Anterior cingulate cortex (tissue), 58 donors: ENCODE measurements at regions not wholly inside any gene's neighbourhood (a gene's known extent, or its start where the extent isn't known, plus 50 kb on each side); places are given as distances from the start of the nearest gene placed in this dataset.

Experiments
- DNase-seq, 58 donors: peaks; one replicate each; lab custom pipeline; 2025; lab: John Stamatoyannopoulos, UW

DNA sequence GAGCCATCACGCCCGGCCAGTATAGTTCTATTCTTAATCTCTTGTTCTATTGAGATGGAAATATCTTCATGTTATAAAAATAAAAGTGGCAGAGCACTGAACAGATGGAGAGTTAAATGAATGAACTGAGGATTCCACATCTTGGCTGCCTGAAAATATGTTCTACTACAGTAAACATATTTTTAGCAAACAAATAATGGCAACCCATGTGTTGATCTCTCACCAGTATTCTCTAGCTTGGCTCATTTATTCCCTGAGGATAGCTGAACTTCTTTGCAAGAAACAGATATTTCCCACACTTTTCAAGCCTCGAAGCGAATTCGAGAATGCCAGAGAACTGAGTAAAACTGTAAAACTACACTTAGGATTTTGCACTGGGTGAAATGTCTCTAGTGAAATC, 58.9 kb downstream of the DIRAS3 start:
- DNase-seq: no peak

DNA sequence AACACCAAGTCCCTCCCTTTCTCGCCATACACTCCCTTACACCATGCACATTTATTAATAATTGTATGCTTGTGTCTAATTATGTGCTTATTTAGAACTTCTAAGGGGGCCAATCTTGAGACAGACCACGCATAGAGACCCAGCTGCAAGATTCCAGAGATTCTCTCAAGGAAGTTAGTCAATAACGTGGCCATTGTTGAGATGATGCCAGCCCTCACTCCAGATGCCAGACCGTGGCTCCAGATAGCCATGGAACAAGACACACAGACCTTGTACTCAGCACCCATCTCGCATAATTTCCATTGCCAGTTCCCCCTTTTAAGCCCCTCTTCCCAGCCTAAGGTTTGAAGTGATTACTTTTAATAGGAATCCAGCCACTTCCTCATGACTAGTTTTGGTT, 62.4 kb downstream of the DIRAS3 start:
- DNase-seq: no peak

DNA sequence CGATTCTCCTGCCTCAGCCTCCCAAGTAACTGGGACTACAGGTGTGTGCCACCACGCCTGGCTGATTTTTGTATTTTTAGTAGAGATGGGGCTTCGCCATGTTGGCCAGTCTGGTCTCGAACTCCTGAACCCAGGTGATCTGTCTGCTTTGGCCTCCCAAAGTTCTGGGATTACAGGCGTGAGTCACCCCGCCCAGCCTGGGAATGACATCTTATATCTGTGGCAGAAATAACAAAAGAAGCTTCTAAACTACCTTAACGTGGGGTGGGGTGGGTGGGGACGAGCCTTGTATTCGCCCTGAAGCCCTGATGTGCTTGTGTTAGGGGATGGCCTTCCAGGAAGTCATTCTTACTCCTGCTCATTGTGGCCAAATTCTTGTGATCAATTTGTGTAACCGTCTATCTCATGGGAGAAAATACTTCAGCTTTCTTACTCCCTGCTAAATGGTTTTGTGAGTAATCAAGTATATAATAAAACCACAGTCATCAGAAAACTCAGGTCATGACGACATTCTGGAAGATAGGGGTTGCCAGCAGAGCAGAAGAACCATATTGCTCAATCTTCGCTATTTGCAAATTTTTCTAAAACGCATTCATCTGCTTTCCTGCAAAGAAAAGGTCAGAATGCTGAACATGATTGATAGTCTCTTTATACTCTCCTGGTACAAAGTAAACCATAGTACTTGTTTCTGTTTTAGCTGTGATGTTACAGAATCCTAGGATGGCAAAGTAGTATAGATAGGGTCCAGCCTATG, 63.2 kb downstream of the DIRAS3 start:
- DNase-seq: no peak

DNA sequence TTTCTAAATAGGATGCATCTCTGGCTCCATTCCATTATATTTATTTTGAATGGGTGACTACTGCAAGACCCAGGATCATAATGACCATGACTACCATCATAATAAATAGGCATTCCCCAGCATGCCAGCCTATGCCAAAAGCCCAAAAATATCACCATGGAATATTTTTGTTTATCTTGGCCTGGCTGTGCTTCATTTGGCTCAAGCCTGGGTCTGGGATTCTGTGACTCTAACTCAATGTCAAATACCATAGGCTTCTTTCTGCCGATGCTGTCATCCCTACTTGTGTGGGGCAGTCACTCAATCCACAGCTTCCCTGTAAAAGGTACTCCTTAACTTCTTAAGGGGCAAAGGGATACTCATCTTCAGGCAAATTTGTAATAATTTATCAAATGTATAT, 66.6 kb downstream of the DIRAS3 start:
- no peak for DNase-seq

DNA sequence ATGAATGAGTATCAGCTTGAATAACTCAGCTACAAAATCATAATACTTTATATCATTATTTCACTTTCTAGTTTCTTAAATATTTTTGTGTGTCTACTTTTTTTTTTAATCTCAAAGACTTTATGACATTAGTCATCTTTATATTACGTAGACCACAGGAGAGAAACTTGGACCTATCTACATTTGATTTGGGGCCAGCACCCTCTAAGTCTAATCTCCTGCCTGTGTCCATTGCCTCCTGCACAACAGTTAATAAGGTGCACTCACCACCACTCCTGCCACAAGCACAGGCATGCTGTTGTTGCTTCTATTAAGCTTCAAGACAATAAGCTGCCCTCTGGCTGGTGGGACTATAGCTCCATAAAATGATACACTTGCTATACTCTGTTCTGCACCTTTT, 70.4 kb downstream of the DIRAS3 start:
- no peak for DNase-seq

DNA sequence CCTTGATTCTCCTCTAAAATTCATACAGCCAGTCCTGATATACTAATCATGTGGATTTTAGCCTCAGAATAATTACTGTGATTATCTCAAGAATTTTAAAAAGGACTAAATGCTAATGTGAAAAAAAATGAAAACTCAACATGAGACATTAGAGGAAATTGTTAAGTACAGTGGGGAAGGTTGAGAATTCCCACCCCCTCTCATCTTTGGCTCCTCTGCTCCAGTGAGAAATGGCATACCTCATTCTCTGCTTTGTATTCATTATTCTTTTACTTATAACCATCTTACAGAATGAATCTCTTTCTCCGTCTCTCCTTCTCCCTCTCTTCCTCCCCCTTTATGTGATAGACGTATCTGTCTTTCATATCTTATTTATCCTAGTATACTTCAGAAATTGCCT, 70.9 kb downstream of the DIRAS3 start:
- DNase-seq: no peak

DNA sequence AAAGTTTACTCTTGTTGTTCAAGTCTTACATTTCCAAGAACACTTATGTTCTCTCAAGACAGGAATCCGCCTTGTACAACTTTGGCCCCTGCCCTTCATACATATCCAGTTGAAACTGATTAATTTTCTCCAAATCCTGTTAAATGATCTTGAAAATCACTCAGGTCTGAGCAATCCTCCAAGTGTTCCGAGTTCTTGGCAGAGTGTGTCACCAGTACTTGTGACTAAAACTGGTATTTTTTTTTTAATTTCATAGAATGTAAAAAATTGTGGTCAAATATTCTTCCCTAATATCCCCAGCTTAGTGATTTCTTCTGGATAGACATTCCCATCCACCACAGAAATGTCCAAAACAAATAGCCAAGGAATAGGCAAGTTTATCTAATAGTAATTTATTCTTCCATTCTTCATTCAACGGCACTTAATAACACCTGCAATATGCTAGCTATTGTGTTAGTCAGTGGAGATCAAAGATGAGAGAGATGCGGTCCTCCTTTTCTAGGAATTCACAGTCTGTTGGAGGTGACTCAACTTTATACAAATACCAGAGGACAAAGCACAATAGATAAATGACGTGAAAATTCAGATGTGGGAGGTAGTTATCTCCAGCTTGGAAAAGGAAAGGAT, 71.4 kb downstream of the DIRAS3 start:
- DNase-seq: no peak

DNA sequence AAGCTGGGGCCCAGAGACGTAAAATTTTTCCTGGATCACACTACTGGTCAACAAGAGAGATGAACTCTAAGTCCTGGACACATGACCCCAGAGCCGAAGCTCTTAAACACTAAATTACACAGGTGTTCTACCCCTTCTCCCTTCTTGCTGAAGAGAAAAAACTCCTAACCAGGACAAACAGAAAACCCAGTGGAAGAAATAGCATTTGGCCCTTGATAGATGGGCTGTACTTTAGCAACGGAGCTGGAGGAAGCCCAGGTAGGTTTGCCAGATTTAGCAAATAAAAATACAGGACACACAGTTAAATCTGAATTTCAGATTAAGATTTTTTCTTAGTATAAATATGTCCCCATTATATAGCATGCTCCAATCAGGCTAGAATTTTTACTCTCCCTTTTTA, 72.7 kb downstream of the DIRAS3 start:
- no peak for DNase-seq

DNA sequence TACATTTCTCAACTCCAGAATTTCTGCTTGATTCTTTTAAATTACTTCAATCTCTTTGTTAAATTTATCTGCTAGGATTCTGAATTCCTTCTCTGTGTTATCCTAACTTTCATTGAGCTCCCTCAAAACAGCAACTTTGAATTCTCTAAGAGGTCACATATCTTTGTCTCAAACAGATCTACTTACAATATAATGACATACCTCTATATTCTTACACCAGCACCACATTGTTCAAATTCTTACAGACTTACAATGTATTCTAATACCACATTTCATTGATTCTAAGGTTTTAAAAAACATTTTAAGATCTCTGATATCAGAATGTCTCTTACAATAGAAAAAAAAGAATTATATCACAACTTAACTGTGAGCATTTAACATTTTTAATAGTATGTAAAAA, 77.4 kb downstream of the DIRAS3 start:
- DNase-seq: no peak

DNA sequence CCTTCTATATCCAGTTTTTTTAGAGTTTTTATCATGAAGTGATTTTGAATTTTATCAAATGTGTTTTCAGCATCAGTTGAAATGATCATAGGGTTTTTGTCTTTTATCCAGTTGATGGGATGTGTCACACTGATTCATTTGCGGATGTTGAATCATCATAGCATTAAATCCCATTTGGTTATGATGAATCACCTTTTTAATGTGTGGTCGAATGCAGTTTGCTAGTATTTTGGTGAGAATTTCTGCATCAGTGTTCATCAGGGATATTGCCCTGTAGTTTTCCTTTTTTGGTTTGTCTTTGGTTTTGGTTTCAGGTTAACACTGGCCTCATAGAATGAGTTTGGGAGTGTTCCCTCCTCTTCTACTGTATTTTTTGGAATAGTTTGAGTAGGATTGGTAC, 80.3 kb downstream of the DIRAS3 start:
- no peak for DNase-seq

DNA sequence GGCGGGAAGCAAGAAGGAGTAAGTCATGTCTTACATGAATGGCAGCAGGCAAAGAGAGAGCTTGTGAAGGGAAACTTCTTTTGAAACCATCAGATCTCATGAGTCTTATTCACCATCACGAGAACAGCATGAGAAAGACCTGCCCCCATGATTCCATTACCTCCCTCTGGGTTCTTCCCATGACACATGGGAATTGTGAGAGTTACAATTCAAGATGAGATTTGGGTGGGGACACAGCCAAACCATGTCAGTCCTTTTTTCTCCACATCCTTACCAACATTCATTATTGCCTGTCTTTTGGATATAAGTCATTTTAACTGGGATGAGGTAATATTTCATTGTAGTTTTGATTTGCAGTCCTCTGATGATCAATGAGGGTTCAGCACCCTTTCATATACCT, 81.0 kb downstream of the DIRAS3 start:
- DNase-seq: no peak

DNA sequence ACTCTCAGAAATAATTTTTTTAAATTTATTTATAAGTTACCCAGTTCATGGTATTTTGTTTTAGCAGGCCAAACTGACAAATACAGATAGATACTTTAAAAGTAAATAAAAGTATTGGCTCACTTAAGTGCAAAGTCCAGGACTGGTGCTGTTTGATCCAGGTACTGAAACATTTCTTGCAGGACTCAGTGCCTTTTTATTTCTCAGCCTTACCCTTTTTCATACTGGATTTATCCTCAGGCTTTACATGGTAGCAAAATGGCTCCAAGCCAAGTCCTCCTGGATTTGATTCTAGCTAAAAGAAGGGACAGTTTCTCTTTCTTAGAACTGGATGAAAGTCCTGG, 83.8 kb downstream of the DIRAS3 start:
- no peak for DNase-seq

DNA sequence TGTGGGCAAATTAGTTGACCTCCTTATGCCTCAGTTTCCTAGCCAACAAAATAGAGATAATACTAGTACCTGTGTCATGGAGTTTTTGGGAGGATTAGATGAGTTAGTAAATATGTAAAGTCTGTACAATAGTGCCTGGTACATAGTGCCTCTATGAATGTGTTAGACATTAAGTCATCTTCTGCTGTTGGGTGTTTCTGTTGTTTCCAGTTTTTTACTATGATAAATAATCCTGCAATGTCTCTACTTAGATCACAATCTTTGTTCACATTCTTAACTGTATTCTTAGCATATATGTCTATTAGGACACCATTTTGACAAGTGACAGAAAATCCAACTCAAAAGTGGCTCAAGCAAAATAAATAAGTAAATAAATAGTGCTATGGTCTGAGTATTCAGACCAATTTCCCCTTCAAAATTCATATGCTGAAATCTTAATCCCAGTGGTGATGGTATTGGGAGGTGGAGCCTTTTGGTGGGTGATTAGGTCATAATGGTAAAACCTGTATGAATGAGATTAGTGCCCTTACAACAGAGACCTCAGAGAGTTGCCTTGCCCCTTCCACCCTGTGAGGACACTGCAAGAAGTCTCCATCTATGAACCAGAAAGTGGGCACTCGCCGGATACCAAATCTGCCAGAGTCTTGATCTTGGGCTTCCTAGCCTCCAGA, 84.3 kb downstream of the DIRAS3 start:
- no peak for DNase-seq

DNA sequence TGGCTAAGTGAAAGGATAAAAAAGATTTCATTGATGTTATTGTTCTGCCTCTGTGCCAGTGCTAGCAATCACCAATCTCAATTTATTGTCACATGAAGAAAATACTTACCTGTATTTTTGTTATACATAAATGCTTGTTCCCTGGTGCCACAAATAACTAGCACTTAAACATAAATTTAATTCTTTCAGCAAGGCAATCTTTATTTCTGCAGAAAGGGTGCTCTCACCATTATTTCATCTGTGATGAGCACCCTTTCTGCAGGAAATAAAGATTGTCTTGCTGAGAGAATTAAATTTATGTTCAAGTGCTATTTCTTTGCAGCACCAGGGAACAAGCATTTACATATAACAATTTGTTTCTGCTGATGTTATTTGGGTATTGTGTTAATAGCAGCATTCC, 87.2 kb downstream of the DIRAS3 start:
- DNase-seq: no peak

DNA sequence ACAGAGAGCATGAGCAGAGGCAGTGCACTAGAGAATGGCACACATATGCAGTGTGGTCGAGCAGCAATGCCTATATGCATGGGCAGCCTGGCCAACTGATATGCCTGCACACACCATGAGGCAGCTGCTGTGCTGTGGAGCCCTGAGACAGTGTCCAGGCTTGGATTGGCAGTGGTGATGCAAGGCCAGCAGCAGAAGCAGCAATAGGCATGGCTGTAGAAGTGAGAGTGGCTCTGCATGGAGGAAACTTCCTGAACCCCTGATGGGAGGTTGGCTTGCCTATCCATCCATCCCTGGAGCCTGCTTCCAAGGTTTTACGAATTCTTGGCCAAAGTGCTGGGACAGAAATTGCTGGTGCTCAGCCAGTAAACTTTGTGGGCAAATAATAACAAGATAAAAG, 89.7 kb downstream of the DIRAS3 start:
- no peak for DNase-seq

DNA sequence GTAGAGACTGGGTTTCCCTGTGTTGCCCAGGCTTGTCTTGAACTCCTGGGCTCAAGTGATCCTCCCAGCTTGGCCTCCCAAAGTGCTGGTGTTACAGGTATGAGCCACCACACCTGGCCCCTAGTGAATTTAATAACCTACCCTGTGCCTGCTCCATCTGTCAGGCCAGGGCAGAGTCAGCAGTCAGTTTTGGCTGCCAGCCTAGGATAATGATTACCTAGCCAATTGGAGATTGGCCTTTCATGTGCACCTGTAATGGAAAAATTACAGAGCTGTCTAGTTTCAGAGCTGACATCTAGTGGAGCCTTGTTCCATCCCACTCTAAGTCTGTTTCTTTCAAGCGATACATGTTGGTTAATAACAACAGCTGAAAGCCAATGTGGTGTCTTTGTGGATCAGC, 92.0 kb downstream of the DIRAS3 start:
- DNase-seq: no peak

DNA sequence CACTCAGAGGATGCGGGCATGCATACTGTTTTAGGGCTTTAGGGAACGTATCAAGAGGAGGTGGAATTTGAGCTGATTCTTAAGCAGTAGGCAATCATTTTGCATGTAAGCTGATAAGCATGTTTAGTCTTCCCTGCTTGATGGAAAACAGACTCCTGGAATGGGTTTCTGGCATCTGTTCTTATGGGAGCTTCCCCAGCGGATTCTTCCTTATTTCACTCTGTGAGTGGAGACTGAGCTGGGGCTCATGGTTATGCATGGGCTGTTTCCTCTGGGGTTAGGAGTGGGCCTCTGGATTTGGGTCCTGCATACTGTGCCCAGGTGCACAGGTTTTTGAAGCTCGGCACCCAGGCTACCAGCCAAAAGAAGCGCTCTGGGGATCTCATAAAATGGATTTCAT, 93.4 kb downstream of the DIRAS3 start:
- no peak for DNase-seq

DNA sequence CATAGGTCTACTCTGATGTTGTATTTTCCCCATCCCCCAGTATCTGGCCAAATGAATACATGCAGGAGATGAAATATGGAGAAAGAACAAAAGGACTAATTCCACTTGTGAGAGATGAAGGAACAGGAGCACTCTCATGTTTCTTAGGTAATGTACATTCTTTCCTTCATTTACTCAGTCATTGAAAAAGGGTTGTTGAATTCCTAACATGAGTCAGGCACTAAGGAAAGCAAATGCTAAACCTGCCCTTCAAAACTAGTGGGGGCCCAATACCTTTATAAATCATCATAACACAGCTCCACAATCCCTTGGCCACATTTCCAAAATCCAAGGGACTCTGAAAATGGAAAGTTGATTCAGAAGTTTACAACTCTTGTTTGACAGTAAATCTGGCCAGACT, 94.3 kb downstream of the DIRAS3 start:
- no peak for DNase-seq

DNA sequence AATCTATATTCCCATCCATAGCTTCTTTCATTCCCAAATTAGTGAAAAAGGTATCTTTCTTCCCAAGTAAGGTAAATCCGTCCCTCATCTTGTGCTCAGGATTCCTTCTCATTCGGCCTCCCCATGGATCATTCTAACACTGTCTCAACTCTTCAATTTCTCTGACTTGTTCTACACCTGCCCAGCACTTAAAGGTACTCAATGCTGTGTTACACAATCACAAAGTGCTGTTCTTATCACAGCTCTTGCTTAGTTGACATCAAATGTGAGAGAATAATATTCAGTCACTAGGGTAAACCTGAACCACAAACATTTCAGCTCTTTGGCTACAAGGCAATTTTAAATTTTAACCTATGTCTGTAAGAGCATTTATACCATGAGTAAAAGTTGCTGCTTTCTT, 94.8 kb downstream of the DIRAS3 start:
- no peak for DNase-seq

DNA sequence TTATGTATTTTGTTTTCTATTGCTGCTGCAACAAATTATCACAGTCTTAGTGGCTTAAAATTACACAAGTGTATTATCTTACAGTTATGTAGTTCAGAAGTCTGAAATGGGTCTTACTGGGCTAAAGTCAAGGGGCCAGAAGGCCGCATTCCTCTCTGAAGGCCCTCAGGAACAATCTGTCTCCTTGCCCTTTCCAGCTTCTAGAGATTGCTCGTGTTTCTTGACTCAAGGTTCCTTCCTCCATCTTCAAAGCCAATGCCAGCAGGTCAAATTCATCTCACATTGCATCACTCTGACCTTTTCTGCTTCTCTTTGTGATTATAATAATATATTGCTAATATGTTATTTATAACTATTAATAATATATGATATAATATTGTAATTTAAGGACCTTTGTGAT, 97.1 kb downstream of the DIRAS3 start:
- DNase-seq: no peak

DNA sequence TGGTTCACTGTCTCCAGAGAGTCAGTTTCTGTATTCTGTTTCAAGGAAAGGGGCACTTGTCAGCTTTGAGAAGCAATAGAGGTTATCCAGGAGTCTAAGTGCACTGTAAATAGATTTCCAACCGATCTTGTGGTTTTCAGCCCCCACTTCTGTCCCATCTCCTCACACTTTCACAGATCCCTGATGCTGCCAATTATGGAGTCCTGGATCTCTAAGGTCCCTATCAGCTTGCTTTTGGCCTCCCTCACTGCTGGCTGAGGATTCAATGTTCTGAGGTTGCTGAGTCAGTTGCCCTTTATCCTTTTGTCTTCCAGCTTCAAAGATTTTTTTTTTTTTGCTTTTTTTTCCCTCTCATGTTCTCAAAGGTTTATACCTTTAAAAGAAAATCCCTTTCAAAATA, 98.4 kb downstream of the DIRAS3 start:
- no peak for DNase-seq

DNA sequence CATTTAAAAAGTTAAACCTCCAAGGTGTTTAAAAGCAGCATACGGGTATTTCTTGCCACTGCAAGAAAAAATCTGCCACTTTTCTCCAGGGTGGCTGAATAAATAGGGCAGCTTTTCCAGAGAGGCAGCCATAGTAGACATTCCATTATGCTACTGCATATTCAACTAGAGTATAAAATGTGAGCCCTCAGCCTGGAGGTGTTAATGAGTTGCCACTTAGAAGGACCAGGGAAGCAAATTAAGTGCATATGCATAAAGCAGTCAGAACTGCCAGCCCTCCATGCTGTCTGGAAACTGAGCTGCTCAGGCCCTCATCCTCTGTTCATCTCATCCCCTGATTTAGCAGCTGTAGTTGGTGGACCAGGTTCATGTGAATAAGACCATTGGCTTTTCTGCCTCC, 99.4 kb downstream of the DIRAS3 start:
- DNase-seq: no peak
